Kidney (tissue), 13 donors: ENCODE measurements at regions not wholly inside any gene's neighbourhood (a gene's known extent, or its start where the extent isn't known, plus 50 kb on each side); places are given as distances from the start of the nearest gene placed in this dataset.

Experiments used
- DNase-seq, 5 donors: peaks; one replicate each; pipeline ENCODE4 v3.0.0-alpha.2; 2013 to 2020
- FAIRE-seq: peaks from 2 replicates; lab custom pipeline; 2012; peaks lifted over from hg19 to GRCh38; lab: Jason Lieb, UNC
- H3K27ac ChIP-seq, 2 donors: one replicate each; pipeline ENCODE4 v1.7.0; 2013; ENCODE audit warnings: low read depth in 2 of 2, low read length in 2 of 2, inconsistent platforms in 1 of 2
- H3K27me3 ChIP-seq: one replicate; pipeline ENCODE4 v1.7.1; 2013; ENCODE audit warnings: low read length, inconsistent platforms; ENCODE audit not compliant: control insufficient read depth, insufficient read depth
- H3K36me3 ChIP-seq, 3 donors: one replicate each; pipeline versions ENCODE4 v1.7.0 to v1.7.1; 2013; ENCODE audit warnings: low read length in 3 of 3, control low read depth in 1 of 3, inconsistent platforms in 1 of 3; ENCODE audit not compliant: insufficient read depth in 3 of 3, control insufficient read depth in 2 of 3
- H3K4me1 ChIP-seq, 3 donors: one replicate each; pipeline versions ENCODE4 v1.7.0 to v1.7.1; 2013; ENCODE audit warnings: low read length in 3 of 3, inconsistent platforms in 1 of 3, low read depth in 1 of 3; ENCODE audit not compliant: control insufficient read depth in 2 of 3, insufficient read depth in 2 of 3
- H3K4me3 ChIP-seq, 3 donors: one replicate each; pipeline versions ENCODE4 v1.7.0 to v1.8.1; 2013; ENCODE audit warnings: low read length in 3 of 3, control low read depth in 1 of 3, inconsistent platforms in 1 of 3
- H3K9ac ChIP-seq, 3 donors: one replicate each; pipeline versions ENCODE4 v1.7.0 to v1.7.1; 2013; ENCODE audit warnings: low read length in 3 of 3, control low read depth in 1 of 3, inconsistent platforms in 1 of 3
- H3K9me3 ChIP-seq, 3 donors: one replicate each; pipeline versions ENCODE4 v1.7.0 to v1.7.1; 2013; ENCODE audit warnings: low read length in 3 of 3, control low read depth in 1 of 3, inconsistent platforms in 1 of 3; ENCODE audit not compliant: control insufficient read depth in 2 of 3, insufficient read depth in 1 of 3
- intact Hi-C: fragments of 100-400 bp; cut with DNase I; formaldehyde crosslinking; loops from one replicate; pipeline ENCODE4 v1.11.1; 2022
- TF ChIP-seq, protein P1 (sequence below): IDR thresholded peaks from 3 replicates; pipeline ENCODE4 v1.5.1; 2012; ENCODE audit warnings: mild to moderate bottlenecking, moderate library complexity, borderline replicate concordance; ENCODE audit not compliant: insufficient read depth; ENCODE audit errors: extremely low read depth
- donor health status: control.
- donor health status: control.
- donor health status: control.
- donor health status: control.
- donor health status: control.
- donor health status: DM: yes; HTN: yes; CAD: no.
- donor health status: Normal renal cell carcinoma (clear cell type).

DNA sequence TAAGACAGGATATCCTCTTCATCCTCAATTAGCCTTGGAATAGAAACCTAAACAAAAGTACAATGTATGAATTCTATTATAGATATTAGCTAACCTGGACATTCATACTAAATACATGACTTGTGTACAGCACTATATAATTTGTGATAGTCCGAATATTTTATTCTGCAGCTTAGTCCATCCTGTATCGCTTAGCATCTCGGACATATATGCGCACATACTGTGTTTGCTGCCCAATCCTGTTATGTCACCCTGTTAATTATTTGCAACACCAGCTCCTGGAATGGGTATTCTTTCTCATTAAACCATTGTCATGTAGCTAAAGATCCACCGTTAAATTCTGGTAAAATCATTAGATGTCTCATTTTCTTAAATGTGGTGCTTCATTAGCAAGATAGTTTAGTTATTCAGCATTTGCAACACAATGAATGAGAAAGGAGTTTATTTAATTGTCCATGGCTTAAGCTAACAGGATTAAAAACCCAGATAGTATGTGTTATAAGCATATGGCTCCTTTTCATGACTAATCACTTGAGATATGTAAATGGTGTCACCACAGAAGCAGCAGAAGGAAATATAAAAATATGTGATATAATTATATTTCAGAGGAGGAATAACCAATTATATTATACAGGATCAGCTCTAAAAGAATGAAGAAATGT lies 156.0 kb upstream of the ARHGAP5 start:
- H3K9ac ChIP-seq = no peak overlapping the region
- no peak overlapping the region for H3K4me3 ChIP-seq
- H3K27ac ChIP-seq = no peak overlapping the region
- DNase-seq (no peak), FAIRE-seq (no peak)
- H3K27me3 ChIP-seq = no peaks in the 10 kb centered on the region
- TF ChIP-seq, protein P1, sequence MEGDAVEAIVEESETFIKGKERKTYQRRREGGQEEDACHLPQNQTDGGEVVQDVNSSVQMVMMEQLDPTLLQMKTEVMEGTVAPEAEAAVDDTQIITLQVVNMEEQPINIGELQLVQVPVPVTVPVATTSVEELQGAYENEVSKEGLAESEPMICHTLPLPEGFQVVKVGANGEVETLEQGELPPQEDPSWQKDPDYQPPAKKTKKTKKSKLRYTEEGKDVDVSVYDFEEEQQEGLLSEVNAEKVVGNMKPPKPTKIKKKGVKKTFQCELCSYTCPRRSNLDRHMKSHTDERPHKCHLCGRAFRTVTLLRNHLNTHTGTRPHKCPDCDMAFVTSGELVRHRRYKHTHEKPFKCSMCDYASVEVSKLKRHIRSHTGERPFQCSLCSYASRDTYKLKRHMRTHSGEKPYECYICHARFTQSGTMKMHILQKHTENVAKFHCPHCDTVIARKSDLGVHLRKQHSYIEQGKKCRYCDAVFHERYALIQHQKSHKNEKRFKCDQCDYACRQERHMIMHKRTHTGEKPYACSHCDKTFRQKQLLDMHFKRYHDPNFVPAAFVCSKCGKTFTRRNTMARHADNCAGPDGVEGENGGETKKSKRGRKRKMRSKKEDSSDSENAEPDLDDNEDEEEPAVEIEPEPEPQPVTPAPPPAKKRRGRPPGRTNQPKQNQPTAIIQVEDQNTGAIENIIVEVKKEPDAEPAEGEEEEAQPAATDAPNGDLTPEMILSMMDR = no peak
- no peaks in the 10 kb centered on the region for H3K9me3 ChIP-seq
- intact Hi-C loops = loop anchor here (10.0 kb wide), 1 partner anchor 154 kb away; the partner anchor contains the start of gene ARHGAP5
- no peaks in the 10 kb centered on the region for H3K4me1 ChIP-seq
- H3K36me3 ChIP-seq = no peaks in the 10 kb centered on the region

DNA sequence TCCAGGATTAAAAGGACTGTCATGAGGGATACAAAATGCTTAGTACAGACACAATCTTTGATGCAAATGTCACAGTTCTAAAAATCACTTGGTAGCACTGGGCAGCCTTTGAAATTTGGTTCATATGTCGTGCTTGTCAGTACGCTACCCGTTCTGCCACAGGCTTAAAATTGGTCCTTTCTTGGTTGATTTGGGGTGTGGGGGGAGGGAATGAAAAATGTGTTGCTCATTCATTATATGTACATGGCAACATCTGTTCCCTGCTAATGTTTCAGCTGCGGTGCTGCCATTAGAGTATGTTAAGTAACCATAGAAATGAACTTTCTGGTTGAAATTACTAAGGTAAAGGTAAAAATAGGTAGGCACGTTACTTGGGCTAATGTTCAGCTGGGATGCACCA lies 155.4 kb upstream of the ARHGAP5 start:
- H3K9me3 ChIP-seq = no peaks in the 10 kb centered on the region
- no peak overlapping the region for H3K9ac ChIP-seq
- no peak overlapping the region for H3K4me3 ChIP-seq
- H3K4me1 ChIP-seq = peaks cover 0 to 6% (median under 1%) of the 10 kb centered on the region in 3 donors
- TF ChIP-seq, protein P1 = no peak
- FAIRE-seq (no peak), DNase-seq (no peak)
- H3K36me3 ChIP-seq = no peaks in the 10 kb centered on the region
- no peaks in the 10 kb centered on the region for H3K27me3 ChIP-seq
- no peak overlapping the region for H3K27ac ChIP-seq
- intact Hi-C loops = loop anchor here (10.0 kb wide), 1 partner anchor 153 kb away; the partner anchor contains the start of gene ARHGAP5

DNA sequence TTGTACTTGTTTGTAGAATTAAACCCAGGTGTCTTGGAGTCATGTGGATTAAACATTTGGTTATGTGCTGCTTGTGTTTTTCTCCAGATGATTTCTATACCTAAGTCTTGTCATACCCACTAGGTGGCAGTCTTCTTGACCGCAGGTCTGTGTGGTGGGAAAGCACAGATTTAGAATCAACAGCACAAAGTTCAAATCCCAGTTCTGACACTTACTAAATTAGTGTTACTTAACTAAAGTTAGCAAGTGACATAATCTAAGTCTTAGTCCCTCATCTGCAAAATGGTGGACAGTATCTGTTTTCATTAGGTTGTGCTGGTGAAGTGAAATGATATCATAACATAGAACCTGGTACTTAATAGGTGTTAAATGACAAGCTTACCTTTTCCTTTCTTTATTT lies 151.0 kb upstream of the ARHGAP5 start:
- FAIRE-seq (no peak), DNase-seq (peak in 2 of 5 donors; percentile 32 to 42)
- TF ChIP-seq, protein P1 = peak; percentile 54
- intact Hi-C loops = loop anchor here (10.0 kb wide), 1 partner anchor 149 kb away; the partner anchor contains the start of gene ARHGAP5
- H3K9me3 ChIP-seq = no peaks in the 10 kb centered on the region
- H3K4me3 ChIP-seq = no peak overlapping the region
- peak overlapping the region in 1 of 2 donors; percentile 86 for H3K27ac ChIP-seq
- H3K4me1 ChIP-seq = peaks cover 9 to 45% (median 21%) of the 10 kb centered on the region in 3 donors
- H3K9ac ChIP-seq = no peak overlapping the region
- no peaks in the 10 kb centered on the region for H3K36me3 ChIP-seq
- no peaks in the 10 kb centered on the region for H3K27me3 ChIP-seq
